Glutamatergic neuron (in vitro differentiated cells): ENCODE measurements at regions not wholly inside any gene's neighbourhood (a gene's known extent, or its start where the extent isn't known, plus 50 kb on each side); places are given as distances from the start of the nearest gene placed in this dataset.
A peak's percentile ranks its signal among the peaks of the same experiment; 100 is the strongest.

Source experiments
- DNase-seq: peaks from one replicate; pipeline ENCODE4 v3.0.0; 2022
- H3K27ac Mint-ChIP-seq: one replicate; pipeline ENCODE4 v1.8.0; 2020; ENCODE audit warnings: mild to moderate bottlenecking, mixed read lengths, inconsistent platforms; ENCODE audit not compliant: unreplicated experiment
- H3K27me3 Mint-ChIP-seq: one replicate; pipeline ENCODE4 v1.8.0; 2020; ENCODE audit warnings: mild to moderate bottlenecking, moderate library complexity, mixed read lengths, inconsistent platforms; ENCODE audit not compliant: unreplicated experiment
- H3K36me3 Mint-ChIP-seq: one replicate; pipeline ENCODE4 v1.8.0; 2020; ENCODE audit warnings: mild to moderate bottlenecking, mixed read lengths, inconsistent platforms; ENCODE audit not compliant: unreplicated experiment
- H3K4me1 Mint-ChIP-seq: one replicate; pipeline ENCODE4 v1.8.0; 2020; ENCODE audit warnings: mild to moderate bottlenecking, low read depth, mixed read lengths, inconsistent platforms; ENCODE audit not compliant: unreplicated experiment
- H3K4me3 Mint-ChIP-seq: one replicate; pipeline ENCODE4 v1.8.0; 2020; ENCODE audit warnings: mild to moderate bottlenecking, mixed read lengths, inconsistent platforms; ENCODE audit not compliant: unreplicated experiment
- H3K9me3 Mint-ChIP-seq: one replicate; pipeline ENCODE4 v1.8.0; 2020; ENCODE audit warnings: mild to moderate bottlenecking, moderate library complexity, mixed read lengths, inconsistent platforms; ENCODE audit not compliant: unreplicated experiment
- CTCF ChIP-seq: fragments of 200-600 bp; sonication (generic); IDR thresholded peaks from one replicate; pipeline ENCODE4 v1.5.0; 2021; ENCODE audit not compliant: partially characterized antibody, unreplicated experiment

- no peak for TF ChIP-seq CTCF
- no peak for DNase-seq
- Mint-ChIP-seq H3K4me1 (no peaks in the 10 kb centered on the region), H3K27ac (no peak overlapping the region), H3K27me3 (no peaks in the 10 kb centered on the region), H3K36me3 (peaks cover 17% of the 10 kb centered on the region), H3K4me3 (no peak overlapping the region), H3K9me3 (peaks cover 5% of the 10 kb centered on the region)
These were observed 425.9 kb upstream of the PROX1 start for GRCh38 chr1:213561870-213562269.

GRCh38 chr1:213564215-213564659 is 423.5 kb upstream of the PROX1 start:
- no peak for DNase-seq
- TF ChIP-seq CTCF, result peak; percentile 53
- Mint-ChIP-seq H3K4me1 (no peaks in the 10 kb centered on the region), H3K9me3 (peaks cover 5% of the 10 kb centered on the region), H3K27me3 (no peaks in the 10 kb centered on the region), H3K27ac (no peak overlapping the region), H3K4me3 (no peak overlapping the region), H3K36me3 (peaks cover 17% of the 10 kb centered on the region)

GRCh38 chr1:213568929-213569815 is 418.6 kb upstream of the PROX1 start:
- peaks cover 5% of the 10 kb centered on the region for H3K9me3 Mint-ChIP-seq
- H3K27me3 Mint-ChIP-seq, result no peaks in the 10 kb centered on the region
- DNase-seq, result no peak
- no peak overlapping the region for H3K27ac Mint-ChIP-seq
- no peak for TF ChIP-seq CTCF
- H3K36me3 Mint-ChIP-seq, result peaks cover 12% of the 10 kb centered on the region
- peaks cover 6% of the 10 kb centered on the region for H3K4me1 Mint-ChIP-seq
- no peak overlapping the region for H3K4me3 Mint-ChIP-seq

GRCh38 chr1:213569816-213570150 is 418.0 kb upstream of the PROX1 start:
- no peak for DNase-seq
- H3K9me3 Mint-ChIP-seq, result peaks cover 5% of the 10 kb centered on the region
- TF ChIP-seq CTCF, result no peak
- peaks cover 6% of the 10 kb centered on the region for H3K4me1 Mint-ChIP-seq
- no peak overlapping the region for H3K4me3 Mint-ChIP-seq
- H3K27ac Mint-ChIP-seq, result no peak overlapping the region
- peaks cover 7% of the 10 kb centered on the region for H3K36me3 Mint-ChIP-seq
- no peaks in the 10 kb centered on the region for H3K27me3 Mint-ChIP-seq

GRCh38 chr1:213570487-213570886 is 417.3 kb upstream of the PROX1 start:
- no peak for DNase-seq
- TF ChIP-seq CTCF, result no peak
- H3K4me1 Mint-ChIP-seq, result peaks cover 6% of the 10 kb centered on the region
- no peak overlapping the region for H3K27ac Mint-ChIP-seq
- H3K9me3 Mint-ChIP-seq, result peaks cover 5% of the 10 kb centered on the region
- H3K36me3 Mint-ChIP-seq, result peaks cover 7% of the 10 kb centered on the region
- H3K4me3 Mint-ChIP-seq, result no peak overlapping the region
- no peaks in the 10 kb centered on the region for H3K27me3 Mint-ChIP-seq
